ENCODE measurements at regions not wholly inside any gene's neighbourhood (a gene's known extent, or its start where the extent isn't known, plus 50 kb on each side); places are given as distances from the start of the nearest gene placed in this dataset.

DNA sequence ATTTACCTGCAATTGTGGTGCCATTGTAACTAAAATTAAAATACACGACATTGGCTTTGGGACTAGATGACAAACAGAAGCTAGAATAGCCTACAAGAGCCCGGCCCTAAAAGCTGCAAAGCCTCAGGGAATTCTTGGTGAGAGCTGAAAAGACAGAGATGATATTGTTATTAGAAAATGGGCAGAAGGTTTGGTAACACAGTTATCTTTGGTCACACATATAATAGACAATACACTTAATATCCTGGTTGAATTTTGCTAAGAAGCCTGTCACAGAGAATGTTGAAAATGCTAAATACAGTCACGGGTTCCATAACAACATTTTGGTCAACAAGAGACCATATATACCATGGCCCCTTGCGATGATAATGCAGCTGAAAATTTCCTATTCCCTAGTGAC is 157.3 kb upstream of the CDH19 start:
- no peak for DNase-seq (ENCODE audit: low read depth in 1 of 2, low spot score in 1 of 2)
- Histone ChIP-seq H3K27ac (replicated peaks) (no peak overlapping the region), H3K4me3 (replicated peaks; ENCODE audit: insufficient read depth, low read length) (no peak overlapping the region), H3K27me3 (ENCODE audit: insufficient read depth, poor library complexity, severe bottlenecking) (no peaks in the 10 kb centered on the region)
- TF ChIP-seq, protein P1, sequence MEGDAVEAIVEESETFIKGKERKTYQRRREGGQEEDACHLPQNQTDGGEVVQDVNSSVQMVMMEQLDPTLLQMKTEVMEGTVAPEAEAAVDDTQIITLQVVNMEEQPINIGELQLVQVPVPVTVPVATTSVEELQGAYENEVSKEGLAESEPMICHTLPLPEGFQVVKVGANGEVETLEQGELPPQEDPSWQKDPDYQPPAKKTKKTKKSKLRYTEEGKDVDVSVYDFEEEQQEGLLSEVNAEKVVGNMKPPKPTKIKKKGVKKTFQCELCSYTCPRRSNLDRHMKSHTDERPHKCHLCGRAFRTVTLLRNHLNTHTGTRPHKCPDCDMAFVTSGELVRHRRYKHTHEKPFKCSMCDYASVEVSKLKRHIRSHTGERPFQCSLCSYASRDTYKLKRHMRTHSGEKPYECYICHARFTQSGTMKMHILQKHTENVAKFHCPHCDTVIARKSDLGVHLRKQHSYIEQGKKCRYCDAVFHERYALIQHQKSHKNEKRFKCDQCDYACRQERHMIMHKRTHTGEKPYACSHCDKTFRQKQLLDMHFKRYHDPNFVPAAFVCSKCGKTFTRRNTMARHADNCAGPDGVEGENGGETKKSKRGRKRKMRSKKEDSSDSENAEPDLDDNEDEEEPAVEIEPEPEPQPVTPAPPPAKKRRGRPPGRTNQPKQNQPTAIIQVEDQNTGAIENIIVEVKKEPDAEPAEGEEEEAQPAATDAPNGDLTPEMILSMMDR (IDR thresholded peaks at IDR 0.05; ENCODE audit: insufficient read depth, low read length) = no peak
- TF ChIP-seq SPI1 (IDR thresholded peaks at IDR 0.05; ENCODE audit: borderline replicate concordance, low read depth) (no peak), GABPA (IDR thresholded peaks at IDR 0.05; ENCODE audit: low read depth) (no peak), POLR2AphosphoS5 (IDR thresholded peaks at IDR 0.05; ENCODE audit: low read depth) (no peak)
- TF ChIP-seq, protein P2, sequence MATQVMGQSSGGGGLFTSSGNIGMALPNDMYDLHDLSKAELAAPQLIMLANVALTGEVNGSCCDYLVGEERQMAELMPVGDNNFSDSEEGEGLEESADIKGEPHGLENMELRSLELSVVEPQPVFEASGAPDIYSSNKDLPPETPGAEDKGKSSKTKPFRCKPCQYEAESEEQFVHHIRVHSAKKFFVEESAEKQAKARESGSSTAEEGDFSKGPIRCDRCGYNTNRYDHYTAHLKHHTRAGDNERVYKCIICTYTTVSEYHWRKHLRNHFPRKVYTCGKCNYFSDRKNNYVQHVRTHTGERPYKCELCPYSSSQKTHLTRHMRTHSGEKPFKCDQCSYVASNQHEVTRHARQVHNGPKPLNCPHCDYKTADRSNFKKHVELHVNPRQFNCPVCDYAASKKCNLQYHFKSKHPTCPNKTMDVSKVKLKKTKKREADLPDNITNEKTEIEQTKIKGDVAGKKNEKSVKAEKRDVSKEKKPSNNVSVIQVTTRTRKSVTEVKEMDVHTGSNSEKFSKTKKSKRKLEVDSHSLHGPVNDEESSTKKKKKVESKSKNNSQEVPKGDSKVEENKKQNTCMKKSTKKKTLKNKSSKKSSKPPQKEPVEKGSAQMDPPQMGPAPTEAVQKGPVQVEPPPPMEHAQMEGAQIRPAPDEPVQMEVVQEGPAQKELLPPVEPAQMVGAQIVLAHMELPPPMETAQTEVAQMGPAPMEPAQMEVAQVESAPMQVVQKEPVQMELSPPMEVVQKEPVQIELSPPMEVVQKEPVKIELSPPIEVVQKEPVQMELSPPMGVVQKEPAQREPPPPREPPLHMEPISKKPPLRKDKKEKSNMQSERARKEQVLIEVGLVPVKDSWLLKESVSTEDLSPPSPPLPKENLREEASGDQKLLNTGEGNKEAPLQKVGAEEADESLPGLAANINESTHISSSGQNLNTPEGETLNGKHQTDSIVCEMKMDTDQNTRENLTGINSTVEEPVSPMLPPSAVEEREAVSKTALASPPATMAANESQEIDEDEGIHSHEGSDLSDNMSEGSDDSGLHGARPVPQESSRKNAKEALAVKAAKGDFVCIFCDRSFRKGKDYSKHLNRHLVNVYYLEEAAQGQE (IDR thresholded peaks at IDR 0.05; ENCODE audit: insufficient replicate concordance, low read depth) = no peak

- TF ChIP-seq GABPA (IDR thresholded peaks at IDR 0.05; ENCODE audit: low read depth) = no peak
- TF ChIP-seq POLR2AphosphoS5 (IDR thresholded peaks at IDR 0.05; ENCODE audit: low read depth) = no peak
- TF ChIP-seq, protein P1 (IDR thresholded peaks at IDR 0.05; ENCODE audit: insufficient read depth, low read length) = no peak
- no peak for TF ChIP-seq SPI1 (IDR thresholded peaks at IDR 0.05; ENCODE audit: borderline replicate concordance, low read depth)
- TF ChIP-seq, protein P2 (IDR thresholded peaks at IDR 0.05; ENCODE audit: insufficient replicate concordance, low read depth) = no peak
- no peak overlapping the region for H3K4me3 ChIP-seq (replicated peaks; ENCODE audit: insufficient read depth, low read length)
- no peak for DNase-seq (ENCODE audit: low read depth in 1 of 2, low spot score in 1 of 2)
- H3K27ac ChIP-seq (replicated peaks) = no peak overlapping the region
- H3K27me3 ChIP-seq (ENCODE audit: insufficient read depth, poor library complexity, severe bottlenecking) = no peaks in the 10 kb centered on the region
These were observed 156.7 kb upstream of the CDH19 start for GRCh38 chr18:66760559-66760958.

DNA sequence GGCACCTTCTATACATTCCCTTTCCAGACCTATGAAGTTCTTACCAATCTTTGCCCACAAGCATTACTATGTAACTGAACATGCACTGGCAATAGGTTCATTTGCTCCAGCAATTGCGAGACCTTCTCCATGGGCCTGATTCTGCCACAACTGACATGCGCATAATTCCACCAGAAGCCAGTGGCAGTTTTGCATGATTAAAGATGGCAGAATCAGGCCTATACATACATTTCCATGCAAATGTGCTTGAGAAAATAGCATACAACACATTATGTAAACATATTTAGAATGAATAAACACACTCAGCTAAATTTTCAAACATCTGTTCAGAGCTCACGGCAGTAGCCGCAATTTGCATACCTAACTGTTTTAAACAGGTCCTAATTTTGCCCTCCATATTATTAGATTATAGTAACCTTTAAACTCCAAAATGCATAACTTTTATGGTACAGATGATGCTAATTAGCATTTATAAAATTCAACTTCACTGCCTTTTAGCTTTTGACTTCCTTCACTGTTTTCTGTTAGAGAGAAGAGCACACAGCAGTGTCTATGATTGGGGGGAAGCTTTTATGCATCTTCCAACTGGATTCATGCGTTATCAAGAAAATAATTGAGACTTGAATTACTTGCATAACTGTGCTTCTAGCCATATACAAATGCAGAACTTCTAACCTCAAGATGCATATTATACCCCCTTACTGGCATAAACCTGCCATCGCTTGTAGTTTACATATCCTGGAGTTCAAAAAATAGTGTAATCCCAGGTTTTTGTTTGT is 155.3 kb upstream of the CDH19 start:
- H3K27me3 ChIP-seq (ENCODE audit: insufficient read depth, poor library complexity, severe bottlenecking) = no peaks in the 10 kb centered on the region
- no peak overlapping the region for H3K4me3 ChIP-seq (replicated peaks; ENCODE audit: insufficient read depth, low read length)
- no peak for DNase-seq (ENCODE audit: low read depth in 1 of 2, low spot score in 1 of 2)
- TF ChIP-seq, protein P2 (IDR thresholded peaks at IDR 0.05; ENCODE audit: insufficient replicate concordance, low read depth) = no peak
- TF ChIP-seq, protein P1 (IDR thresholded peaks at IDR 0.05; ENCODE audit: insufficient read depth, low read length) = no peak
- TF ChIP-seq GABPA (IDR thresholded peaks at IDR 0.05; ENCODE audit: low read depth) (no peak), SPI1 (IDR thresholded peaks at IDR 0.05; ENCODE audit: borderline replicate concordance, low read depth) (no peak), POLR2AphosphoS5 (IDR thresholded peaks at IDR 0.05; ENCODE audit: low read depth) (no peak)
- no peak overlapping the region for H3K27ac ChIP-seq (replicated peaks)
